HepG2 (cell line): ENCODE measurements at regions not wholly inside any gene's neighbourhood (a gene's known extent, or its start where the extent isn't known, plus 50 kb on each side); places are given as distances from the start of the nearest gene placed in this dataset.

Source experiments
- ATAC-seq: fragments of 200-7000 bp; cut with Tn5 transposase; 3 replicates; pipeline ENCODE4 v1.9.1; 2020; ENCODE audit warnings: mild to moderate bottlenecking, moderate library complexity
- BruUV-seq: library from RNA; stranded (reverse); fragments of 400-500 nt; replicated peaks from 2 replicates; lab custom pipeline; 2021; lab: Mats Ljungman, UMichigan
- CTCF ChIA-PET: fragments of 300-600 bp; formaldehyde crosslinking; extraction: SDS; loops from one replicate; lab custom pipeline; 2021; ENCODE audit warnings: low total read pairs, inconsistent platforms, low intra/inter-chr PET ratio; lab: Yijun Ruan, JAX
- POLR2A ChIA-PET: fragments of 350-600 bp; sonication (Branson Sonifier 250); formaldehyde crosslinking; loops from one replicate; lab custom pipeline; 2020; ENCODE audit warnings: antibody characterized with exemption, inconsistent platforms; lab: Yijun Ruan, JAX
- DNase-seq: peaks from one replicate; pipeline ENCODE4 v3.0.0-alpha.2; 2015; ENCODE audit warnings: low spot score
- FAIRE-seq: peaks from 3 replicates; lab custom pipeline; 2011; peaks lifted over from hg19 to GRCh38; lab: Jason Lieb, UNC
- H2AFZ ChIP-seq: one replicate; pipeline ENCODE4 v1.6.1; 2011; ENCODE audit warnings: low read length, inconsistent platforms
- H3K27ac ChIP-seq: fragments of 300-600 bp; 3 replicates; pipeline ENCODE4 v1.8.0; 2011; ENCODE audit warnings: mixed run types, mild to moderate bottlenecking, mixed read lengths, low read length, inconsistent platforms; ENCODE audit not compliant: insufficient read depth; ENCODE audit errors: extremely low read length
- H3K27me3 ChIP-seq, 2 experiments: fragments of 200-600 bp in 1 of 2; 2 replicates in 1 of 2; 3 replicates in 1 of 2; pipeline versions ENCODE4 v1.6.0 to v1.8.0; 2011; ENCODE audit warnings: low read length in 2 of 2, mild to moderate bottlenecking in 2 of 2, moderate library complexity in 2 of 2, inconsistent platforms in 1 of 2; ENCODE audit not compliant: insufficient read depth in 2 of 2, control insufficient read depth in 1 of 2
- H3K36me3 ChIP-seq, 2 experiments: fragments of 200-600 bp in 1 of 2; replicated peaks in 1 of 2; 2 replicates in 1 of 2; 3 replicates in 1 of 2; pipeline versions ENCODE4 v1.5.1 to v1.8.0; 2011; ENCODE audit warnings: low read length in 2 of 2, inconsistent platforms in 1 of 2; ENCODE audit not compliant: insufficient read depth in 2 of 2, control insufficient read depth in 1 of 2
- H3K4me1 ChIP-seq: 2 replicates; pipeline ENCODE4 v1.5.1; 2012; ENCODE audit warnings: low read length, inconsistent platforms; ENCODE audit not compliant: insufficient read depth
- H3K4me2 ChIP-seq: 2 replicates; pipeline ENCODE4 v1.6.0; 2011; ENCODE audit warnings: low read depth, low read length, inconsistent platforms
- H3K4me3 ChIP-seq, 3 experiments: fragments of 200-600 bp in 1 of 3; sonication (generic), shearing (Covaris generic) in 1 of 3; replicated peaks in 1 of 3; 2 replicates each; pipeline ENCODE4 v1.5.1; 2011 to 2016; ENCODE audit warnings: low read length in 3 of 3, inconsistent platforms in 2 of 3, low read depth in 2 of 3, mild to moderate bottlenecking in 2 of 3, control low read depth in 1 of 3, mixed read lengths in 1 of 3; ENCODE audit not compliant: insufficient read depth in 1 of 3
- H3K79me2 ChIP-seq: one replicate; pipeline ENCODE4 v1.6.1; 2011; ENCODE audit warnings: low read length, inconsistent platforms; ENCODE audit not compliant: insufficient read depth
- H3K9ac ChIP-seq: 2 replicates; pipeline ENCODE4 v1.6.0; 2011; ENCODE audit warnings: mild to moderate bottlenecking, low read depth, low read length, inconsistent platforms; ENCODE audit not compliant: insufficient read depth
- H3K9me3 ChIP-seq: 2 replicates; pipeline ENCODE4 v1.5.1; 2012; ENCODE audit warnings: mild to moderate bottlenecking, low read length
- H4K20me1 ChIP-seq: 2 replicates; pipeline ENCODE4 v1.6.0; 2011; ENCODE audit warnings: inconsistent platforms, mild to moderate bottlenecking, low read length, moderate library complexity; ENCODE audit not compliant: insufficient read depth
- ARID2 ChIP-seq: sonication (generic); formaldehyde crosslinking; IDR thresholded peaks from 2 replicates; pipeline ENCODE4 v1.8.1; 2022; ENCODE audit warnings: mild to moderate bottlenecking, missing genetic modification reagents, borderline replicate concordance
- ARID4A ChIP-seq: sonication (generic); formaldehyde crosslinking; IDR thresholded peaks from 2 replicates; pipeline ENCODE4 v1.5.0; 2020; ENCODE audit warnings: mild to moderate bottlenecking, missing genetic modification reagents, borderline replicate concordance
- BCL6 ChIP-seq: IDR thresholded peaks from 2 replicates; pipeline ENCODE4 v1.6.1; 2016; ENCODE audit warnings: missing genetic modification reagents, missing compliant biosample characterization
- ERF ChIP-seq: IDR thresholded peaks from 2 replicates; pipeline ENCODE4 v1.6.1; 2018; ENCODE audit warnings: missing biosample characterization, missing genetic modification reagents
- KDM1A ChIP-seq: IDR thresholded peaks from 2 replicates; pipeline ENCODE4 v1.6.1; 2016; ENCODE audit warnings: missing compliant biosample characterization
- KDM6A ChIP-seq: IDR thresholded peaks from 2 replicates; pipeline ENCODE4 v1.6.1; 2016; ENCODE audit warnings: low read depth
- KLF16 ChIP-seq, 2 experiments: sonication (generic) in 1 of 2; formaldehyde crosslinking in 1 of 2; IDR thresholded peaks; 2 replicates each; pipeline versions ENCODE4 v1.6.1 to v1.8.0; 2016 to 2023; ENCODE audit warnings: missing genetic modification reagents in 2 of 2, missing compliant biosample characterization in 1 of 2
- MTF2 ChIP-seq: sonication (generic); formaldehyde crosslinking; IDR thresholded peaks from 2 replicates; pipeline ENCODE4 v1.5.0; 2020; ENCODE audit warnings: missing genetic modification reagents, borderline replicate concordance
- NCOA1 ChIP-seq: sonication (generic); formaldehyde crosslinking; IDR thresholded peaks from 2 replicates; pipeline ENCODE4 v1.9.0; 2021; ENCODE audit warnings: missing genetic modification reagents
- PBX2 ChIP-seq: IDR thresholded peaks from 2 replicates; pipeline ENCODE4 v1.6.1; 2016; ENCODE audit warnings: control low read depth
- TBL1XR1 ChIP-seq: fragments of 150-350 bp; IDR thresholded peaks from 2 replicates; pipeline ENCODE4 v1.6.1; 2014; ENCODE audit warnings: borderline replicate concordance, low read length; ENCODE audit not compliant: partially characterized antibody
- TEAD3 ChIP-seq: optimal IDR thresholded peaks from 2 replicates; pipeline ENCODE3; 2016; ENCODE audit warnings: borderline replicate concordance
- ZFP62 ChIP-seq: sonication (generic); formaldehyde crosslinking; IDR thresholded peaks from 2 replicates; pipeline ENCODE4 v1.4.0; 2020; ENCODE audit warnings: missing genetic modification reagents
- ZNF331 ChIP-seq: sonication (generic); formaldehyde crosslinking; IDR thresholded peaks from 2 replicates; pipeline ENCODE4 v1.4.0; 2020; ENCODE audit warnings: missing genetic modification reagents
- ZNF510 ChIP-seq: sonication (generic); formaldehyde crosslinking; IDR thresholded peaks from 2 replicates; pipeline ENCODE4 v1.4.0; 2020; ENCODE audit warnings: low read depth, mild to moderate bottlenecking, missing genetic modification reagents
- ZSCAN20 ChIP-seq: sonication (generic); formaldehyde crosslinking; IDR thresholded peaks from 2 replicates; pipeline ENCODE4 v1.4.0; 2020; ENCODE audit warnings: missing genetic modification reagents, mild to moderate bottlenecking, borderline replicate concordance
- ZSCAN29 ChIP-seq: sonication (generic); formaldehyde crosslinking; conservative IDR thresholded peaks from 2 replicates; pipeline ENCODE4 v1.4.0; 2020; ENCODE audit warnings: mild to moderate bottlenecking, missing genetic modification reagents
- WGBS: methylation state at CpG from one replicate; pipeline ENCODE4 v1.1.6; 2017; ENCODE audit warnings: low lambda C conversion rate; 5-methylcytosine and 5-hydroxymethylcytosine counted together
- in situ Hi-C: cut with HindIII; loops from 2 replicates; pipeline ENCODE4 v1.10.0; 2017; ENCODE audit warnings: low pct_unique_long_range_greater_than_20kb; ENCODE audit not compliant: extremely low pct_ligation_motif_present
- intact Hi-C: fragments of 100-400 bp; cut with micrococcal nuclease; formaldehyde crosslinking; loops from one replicate; pipeline ENCODE4 v1.10.0; 2022; ENCODE audit not compliant: unreplicated experiment
- TF ChIP-seq, protein P1 (sequence below): sonication (generic); formaldehyde crosslinking; conservative IDR thresholded peaks from 2 replicates; pipeline ENCODE4 v1.4.0; 2020; ENCODE audit warnings: mild to moderate bottlenecking, missing genetic modification reagents, moderate library complexity

DNA sequence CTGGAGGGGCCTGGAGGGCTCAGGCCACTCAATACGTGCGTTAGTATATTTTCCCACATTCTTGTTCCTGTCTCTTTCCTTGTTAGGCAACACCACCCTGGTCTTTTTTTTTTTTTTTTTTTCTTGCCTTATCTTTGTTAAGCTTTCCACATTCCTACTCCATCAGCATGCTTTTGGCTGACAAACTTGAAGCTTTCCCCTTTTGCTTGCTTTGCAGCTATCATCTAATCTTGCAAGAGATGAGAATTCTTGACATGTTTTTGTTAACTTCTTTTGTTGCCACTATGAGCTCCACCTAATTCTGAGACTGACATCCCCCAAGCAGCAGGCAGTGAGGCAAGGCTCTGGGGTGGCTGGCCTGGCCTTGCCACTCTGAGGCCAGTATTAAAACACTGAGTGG is 52.5 kb upstream of the NRP1 start:
- no peak overlapping the region for H2AFZ ChIP-seq
- ATAC-seq (no peak), DNase-seq (no peak), FAIRE-seq (no peak)
- H3K27me3 ChIP-seq: no peaks in the 10 kb centered on the region
- ChIA-PET CTCF (no interaction called here), POLR2A (no interaction called here)
- no peak overlapping the region for H3K4me2 ChIP-seq
- no TSS peak for BruUV-seq
- intact Hi-C loops: no loop called here
- H3K4me1 ChIP-seq: peaks cover 16% of the 10 kb centered on the region
- in situ Hi-C loops: no loop called here
- no peak overlapping the region for H3K27ac ChIP-seq
- H3K36me3 ChIP-seq: no peaks in the 10 kb centered on the region
- no peaks in the 10 kb centered on the region for H3K79me2 ChIP-seq
- WGBS: 28% methylated on average over 2 of the region's 2 CpGs
- no peaks in the 10 kb centered on the region for H4K20me1 ChIP-seq
- no peak for TF ChIP-seq ZFP62
- TF ChIP-seq KLF16 (CRISPR knock-in tag; IDR thresholded peaks at IDR 0.05): no peak
- TF ChIP-seq ZSCAN20 (CRISPR knock-in tag): no peak
- TF ChIP-seq ERF (CRISPR knock-in tag): no peak
- no peak for TF ChIP-seq NCOA1 (CRISPR knock-in tag)
- TF ChIP-seq ZNF331: no peak
- TF ChIP-seq ARID4A (CRISPR knock-in tag): no peak
- TF ChIP-seq MTF2: no peak
- TF ChIP-seq, protein P1, sequence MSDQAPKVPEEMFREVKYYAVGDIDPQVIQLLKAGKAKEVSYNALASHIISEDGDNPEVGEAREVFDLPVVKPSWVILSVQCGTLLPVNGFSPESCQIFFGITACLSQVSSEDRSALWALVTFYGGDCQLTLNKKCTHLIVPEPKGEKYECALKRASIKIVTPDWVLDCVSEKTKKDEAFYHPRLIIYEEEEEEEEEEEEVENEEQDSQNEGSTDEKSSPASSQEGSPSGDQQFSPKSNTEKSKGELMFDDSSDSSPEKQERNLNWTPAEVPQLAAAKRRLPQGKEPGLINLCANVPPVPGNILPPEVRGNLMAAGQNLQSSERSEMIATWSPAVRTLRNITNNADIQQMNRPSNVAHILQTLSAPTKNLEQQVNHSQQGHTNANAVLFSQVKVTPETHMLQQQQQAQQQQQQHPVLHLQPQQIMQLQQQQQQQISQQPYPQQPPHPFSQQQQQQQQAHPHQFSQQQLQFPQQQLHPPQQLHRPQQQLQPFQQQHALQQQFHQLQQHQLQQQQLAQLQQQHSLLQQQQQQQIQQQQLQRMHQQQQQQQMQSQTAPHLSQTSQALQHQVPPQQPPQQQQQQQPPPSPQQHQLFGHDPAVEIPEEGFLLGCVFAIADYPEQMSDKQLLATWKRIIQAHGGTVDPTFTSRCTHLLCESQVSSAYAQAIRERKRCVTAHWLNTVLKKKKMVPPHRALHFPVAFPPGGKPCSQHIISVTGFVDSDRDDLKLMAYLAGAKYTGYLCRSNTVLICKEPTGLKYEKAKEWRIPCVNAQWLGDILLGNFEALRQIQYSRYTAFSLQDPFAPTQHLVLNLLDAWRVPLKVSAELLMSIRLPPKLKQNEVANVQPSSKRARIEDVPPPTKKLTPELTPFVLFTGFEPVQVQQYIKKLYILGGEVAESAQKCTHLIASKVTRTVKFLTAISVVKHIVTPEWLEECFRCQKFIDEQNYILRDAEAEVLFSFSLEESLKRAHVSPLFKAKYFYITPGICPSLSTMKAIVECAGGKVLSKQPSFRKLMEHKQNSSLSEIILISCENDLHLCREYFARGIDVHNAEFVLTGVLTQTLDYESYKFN (CRISPR knock-in tag): no peak
- TF ChIP-seq ZNF510: no peak
- no peak for TF ChIP-seq KDM6A
- no peak for TF ChIP-seq ZSCAN29 (CRISPR knock-in tag)
- no peak for TF ChIP-seq BCL6 (CRISPR knock-in tag)
- no peak for TF ChIP-seq PBX2 (CRISPR knock-in tag)
- TF ChIP-seq ARID2 (CRISPR knock-in tag): no peak
- no peak for TF ChIP-seq KDM1A
- TF ChIP-seq TBL1XR1: no peak
- no peak for TF ChIP-seq TEAD3 (CRISPR knock-in tag)
- H3K9ac ChIP-seq: no peak overlapping the region
- H3K4me3 ChIP-seq: no peak overlapping the region
- H3K9me3 ChIP-seq: no peaks in the 10 kb centered on the region
